H9 (cell line): ENCODE measurements at regions not wholly inside any gene's neighbourhood (a gene's known extent, or its start where the extent isn't known, plus 50 kb on each side); places are given as distances from the start of the nearest gene placed in this dataset.

Source experiments
- DNase-seq: peaks from one replicate; pipeline ENCODE4 v3.0.0-alpha.2; 2017
- H2AFZ ChIP-seq: one replicate; pipeline ENCODE4 v1.6.1; 2013; ENCODE audit warnings: mild to moderate bottlenecking, low read length, control low read depth, moderate library complexity
- H2AK5ac ChIP-seq: 2 replicates; pipeline ENCODE4 v1.6.1; 2013; ENCODE audit warnings: low read length, control low read depth, mixed read lengths; ENCODE audit not compliant: insufficient read length
- H2BK120ac ChIP-seq: one replicate; pipeline ENCODE4 v1.6.1; 2013; ENCODE audit warnings: low read depth, mild to moderate bottlenecking, low read length, control low read depth, inconsistent platforms; ENCODE audit not compliant: poor library complexity, severe bottlenecking
- H2BK12ac ChIP-seq: 2 replicates; pipeline ENCODE4 v1.6.1; 2013; ENCODE audit warnings: low read length, control low read depth, mixed read lengths, low read depth; ENCODE audit not compliant: insufficient read length
- H2BK15ac ChIP-seq: 2 replicates; pipeline ENCODE4 v1.6.1; 2013; ENCODE audit warnings: low read depth, low read length, control low read depth
- H2BK20ac ChIP-seq: one replicate; pipeline ENCODE4 v1.6.1; 2013; ENCODE audit warnings: low read depth, mild to moderate bottlenecking, low read length, control low read depth, inconsistent platforms; ENCODE audit not compliant: poor library complexity, severe bottlenecking
- H2BK5ac ChIP-seq: 2 replicates; pipeline ENCODE4 v1.6.1; 2013; ENCODE audit warnings: low read length, control low read depth, mixed read lengths; ENCODE audit not compliant: insufficient read length
- H3K14ac ChIP-seq: 2 replicates; pipeline ENCODE4 v1.6.1; 2013; ENCODE audit warnings: low read length, control low read depth; ENCODE audit not compliant: insufficient read depth
- H3K18ac ChIP-seq: 2 replicates; pipeline ENCODE4 v1.6.1; 2013; ENCODE audit warnings: low read depth, mild to moderate bottlenecking, mixed read lengths, low read length, control low read depth; ENCODE audit not compliant: insufficient read length
- H3K23ac ChIP-seq: 2 replicates; pipeline ENCODE4 v1.6.1; 2013; ENCODE audit warnings: low read length, control low read depth, mixed read lengths, low read depth; ENCODE audit not compliant: insufficient read length
- H3K23me2 ChIP-seq: 2 replicates; pipeline ENCODE4 v1.6.1; 2013; ENCODE audit warnings: low read depth, mild to moderate bottlenecking, mixed read lengths, low read length, control low read depth; ENCODE audit not compliant: insufficient read length, poor library complexity, severe bottlenecking
- H3K27ac ChIP-seq: 2 replicates; pipeline ENCODE4 v1.5.1; 2013; ENCODE audit warnings: low read length, control low read depth, mixed read lengths, low read depth; ENCODE audit not compliant: insufficient read length
- H3K27me3 ChIP-seq: 2 replicates; pipeline ENCODE4 v1.6.1; 2013; ENCODE audit warnings: low read length, control low read depth, inconsistent platforms; ENCODE audit not compliant: insufficient read depth
- H3K4ac ChIP-seq: 2 replicates; pipeline ENCODE4 v1.6.1; 2013; ENCODE audit warnings: low read depth, mild to moderate bottlenecking, control low read depth, inconsistent platforms, low read length, moderate library complexity
- H3K4me1 ChIP-seq: 2 replicates; pipeline ENCODE4 v1.6.1; 2013; ENCODE audit warnings: low read length, control low read depth, inconsistent platforms; ENCODE audit not compliant: insufficient read depth
- H3K4me2 ChIP-seq: 2 replicates; pipeline ENCODE4 v1.6.1; 2013; ENCODE audit warnings: low read length, control low read depth, mixed read lengths; ENCODE audit not compliant: insufficient read length, insufficient read depth
- H3K56ac ChIP-seq: 2 replicates; pipeline ENCODE4 v1.6.1; 2013; ENCODE audit warnings: low read depth, mild to moderate bottlenecking, mixed read lengths, low read length, control low read depth; ENCODE audit not compliant: insufficient read length
- H3K79me1 ChIP-seq: 2 replicates; pipeline ENCODE4 v1.6.1; 2013; ENCODE audit warnings: low read depth, mild to moderate bottlenecking, moderate library complexity, low read length, control low read depth, inconsistent platforms; ENCODE audit not compliant: insufficient read depth, poor library complexity, severe bottlenecking
- H3K79me2 ChIP-seq: 2 replicates; pipeline ENCODE4 v1.6.1; 2013; ENCODE audit warnings: low read length, control low read depth, inconsistent platforms; ENCODE audit not compliant: insufficient read depth
- H3K9ac ChIP-seq: 2 replicates; pipeline ENCODE4 v1.6.1; 2013; ENCODE audit warnings: low read length, control low read depth, mixed read lengths; ENCODE audit not compliant: insufficient read length; ENCODE audit errors: extremely low read depth
- H3K9me3 ChIP-seq: one replicate; pipeline ENCODE4 v1.6.1; 2013; ENCODE audit warnings: low read depth, low read length, inconsistent platforms; ENCODE audit not compliant: control insufficient read depth
- H3T11ph ChIP-seq: one replicate; pipeline ENCODE4 v1.6.1; 2013; ENCODE audit warnings: mild to moderate bottlenecking, low read length, control low read depth, inconsistent platforms
- H4K20me1 ChIP-seq: one replicate; pipeline ENCODE4 v1.6.1; 2013; ENCODE audit not compliant: control insufficient read depth, insufficient read length, insufficient read depth
- H4K5ac ChIP-seq: 2 replicates; pipeline ENCODE4 v1.6.1; 2013; ENCODE audit warnings: low read depth, mild to moderate bottlenecking, mixed read lengths, low read length, control low read depth; ENCODE audit not compliant: insufficient read length
- H4K8ac ChIP-seq: replicated peaks from 2 replicates; pipeline ENCODE4 v1.6.1; 2013; ENCODE audit warnings: low read length, control low read depth, mixed read lengths, low read depth; ENCODE audit not compliant: insufficient read length
- H4K91ac ChIP-seq: 2 replicates; pipeline ENCODE4 v1.6.1; 2013; ENCODE audit warnings: low read depth, mild to moderate bottlenecking, moderate library complexity, mixed read lengths, low read length, control low read depth; ENCODE audit not compliant: insufficient read length
- H3K27ac Mint-ChIP-seq, 3 experiments: 2 replicates in 2 of 3; 3 replicates in 1 of 3; pipeline ENCODE4 v1.8.0; 2020 to 2021; ENCODE audit warnings: mixed read lengths in 3 of 3, mild to moderate bottlenecking in 1 of 3, moderate library complexity in 1 of 3
- H3K27me3 Mint-ChIP-seq: 2 replicates; pipeline ENCODE4 v1.8.0; 2021; ENCODE audit warnings: low read depth, mild to moderate bottlenecking, moderate library complexity, mixed read lengths
- H3K36me3 Mint-ChIP-seq, 3 experiments: 2 replicates in 2 of 3; 3 replicates in 1 of 3; pipeline ENCODE4 v1.8.0; 2020 to 2021; ENCODE audit warnings: low read depth in 3 of 3, mixed read lengths in 3 of 3; ENCODE audit not compliant: insufficient read depth in 1 of 3
- H3K4me1 Mint-ChIP-seq, 2 experiments: 2 replicates each; pipeline ENCODE4 v1.8.0; 2020; ENCODE audit warnings: mixed read lengths in 2 of 2
- H3K4me3 Mint-ChIP-seq, 2 experiments: 2 replicates in 1 of 2; 3 replicates in 1 of 2; pipeline ENCODE4 v1.8.0; 2020 to 2021; ENCODE audit warnings: mild to moderate bottlenecking in 2 of 2, mixed read lengths in 2 of 2, moderate library complexity in 1 of 2
- H3K9me3 Mint-ChIP-seq, 2 experiments: 2 replicates in 1 of 2; 3 replicates in 1 of 2; pipeline ENCODE4 v1.8.0; 2020; ENCODE audit warnings: mild to moderate bottlenecking in 2 of 2, mixed read lengths in 2 of 2, moderate library complexity in 1 of 2
- WGBS: extraction: QIAGEN DNeasy Blood & Tissue Kit; methylation state at CpG from one replicate; pipeline ENCODE4 v1.1.7; 2013; ENCODE audit warnings: missing lambda C conversion rate, low lambda C conversion rate, mixed read lengths; ENCODE audit not compliant: insufficient read length; ENCODE audit errors: extremely low coverage; 5-methylcytosine and 5-hydroxymethylcytosine counted together
- TF ChIP-seq, protein P1 (sequence below): fragments of 200-600 bp; sonication (generic); conservative IDR thresholded peaks from 3 replicates; pipeline ENCODE4 v1.8.0; 2021; ENCODE audit warnings: antibody characterized with exemption, mild to moderate bottlenecking

DNA sequence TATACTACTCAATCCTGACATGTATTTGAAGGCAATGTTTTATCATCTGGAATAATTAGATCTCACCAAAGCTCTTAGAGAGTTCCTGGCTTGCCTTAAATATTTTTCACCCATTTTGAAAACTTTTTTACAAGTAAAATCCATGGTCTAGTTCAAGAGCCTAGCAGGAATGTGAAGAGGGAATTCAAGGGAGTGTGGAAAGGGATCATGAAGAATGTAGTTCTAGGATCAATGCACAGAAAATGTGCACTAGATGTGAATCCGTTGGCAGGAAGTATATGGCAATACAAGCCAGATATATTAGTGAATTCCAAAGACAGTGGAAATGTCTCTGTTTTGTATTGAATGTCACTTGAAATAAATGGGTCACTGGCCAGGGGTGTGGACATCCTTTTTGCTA lies 167.9 kb upstream of the MOCS2 start:
- Histone ChIP-seq H3K4me2 (no peak overlapping the region), H2AK5ac (no peak overlapping the region), H3K56ac (no peak overlapping the region), H4K5ac (no peak overlapping the region), H2BK5ac (no peak overlapping the region), H3K23me2 (no peaks in the 10 kb centered on the region), H3K18ac (no peak overlapping the region), H4K20me1 (no peaks in the 10 kb centered on the region), H3K9me3 (no peaks in the 10 kb centered on the region), H3K9ac (no peak overlapping the region), H3K4me1 (no peaks in the 10 kb centered on the region), H2BK15ac (no peak overlapping the region), H3K79me2 (no peaks in the 10 kb centered on the region), H3K27me3 (no peaks in the 10 kb centered on the region), H2BK120ac (no peak overlapping the region), H2AFZ (no peak overlapping the region), H3K79me1 (no peaks in the 10 kb centered on the region), H4K8ac (no peak overlapping the region), H3K14ac (no peak overlapping the region), H3K23ac (no peak overlapping the region), H3K4ac (no peak overlapping the region), H2BK12ac (no peak overlapping the region), H4K91ac (no peak overlapping the region), H3T11ph (no peak overlapping the region), H2BK20ac (no peak overlapping the region), H3K27ac (no peak overlapping the region)
- H3K27me3 Mint-ChIP-seq, result no peaks in the 10 kb centered on the region
- WGBS, result no CpG with 5 or more reads among the region's 1 CpG
- no peak overlapping the region for H3K27ac Mint-ChIP-seq
- H3K4me3 Mint-ChIP-seq, result no peak overlapping the region
- H3K4me1 Mint-ChIP-seq, result peaks cover 0 to 4% of the 10 kb centered on the region in 2 experiments; a peak in 1 of 4 replicates
- H3K36me3 Mint-ChIP-seq, result no peaks in the 10 kb centered on the region; a peak in 1 of 7 replicates
- DNase-seq, result no peak
- TF ChIP-seq, protein P1, sequence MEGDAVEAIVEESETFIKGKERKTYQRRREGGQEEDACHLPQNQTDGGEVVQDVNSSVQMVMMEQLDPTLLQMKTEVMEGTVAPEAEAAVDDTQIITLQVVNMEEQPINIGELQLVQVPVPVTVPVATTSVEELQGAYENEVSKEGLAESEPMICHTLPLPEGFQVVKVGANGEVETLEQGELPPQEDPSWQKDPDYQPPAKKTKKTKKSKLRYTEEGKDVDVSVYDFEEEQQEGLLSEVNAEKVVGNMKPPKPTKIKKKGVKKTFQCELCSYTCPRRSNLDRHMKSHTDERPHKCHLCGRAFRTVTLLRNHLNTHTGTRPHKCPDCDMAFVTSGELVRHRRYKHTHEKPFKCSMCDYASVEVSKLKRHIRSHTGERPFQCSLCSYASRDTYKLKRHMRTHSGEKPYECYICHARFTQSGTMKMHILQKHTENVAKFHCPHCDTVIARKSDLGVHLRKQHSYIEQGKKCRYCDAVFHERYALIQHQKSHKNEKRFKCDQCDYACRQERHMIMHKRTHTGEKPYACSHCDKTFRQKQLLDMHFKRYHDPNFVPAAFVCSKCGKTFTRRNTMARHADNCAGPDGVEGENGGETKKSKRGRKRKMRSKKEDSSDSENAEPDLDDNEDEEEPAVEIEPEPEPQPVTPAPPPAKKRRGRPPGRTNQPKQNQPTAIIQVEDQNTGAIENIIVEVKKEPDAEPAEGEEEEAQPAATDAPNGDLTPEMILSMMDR, result no peak
- peaks cover 4 to 5% of the 10 kb centered on the region in 2 experiments; a peak in 4 of 5 replicates for H3K9me3 Mint-ChIP-seq
